Epidermal melanocyte (primary cell): ENCODE measurements at regions not wholly inside any gene's neighbourhood (a gene's known extent, or its start where the extent isn't known, plus 50 kb on each side); places are given as distances from the start of the nearest gene placed in this dataset.
"Not testable (repeated sequence)": the region's sequence is repeated elsewhere in the genome, so short reads cannot be mapped to it uniquely, and the experiment has no call there.

Experiments
- DNase-seq: peaks from one replicate; pipeline ENCODE4 v3.0.0; 2011; ENCODE audit warnings: low spot score; ENCODE audit not compliant: insufficient read length

DNA sequence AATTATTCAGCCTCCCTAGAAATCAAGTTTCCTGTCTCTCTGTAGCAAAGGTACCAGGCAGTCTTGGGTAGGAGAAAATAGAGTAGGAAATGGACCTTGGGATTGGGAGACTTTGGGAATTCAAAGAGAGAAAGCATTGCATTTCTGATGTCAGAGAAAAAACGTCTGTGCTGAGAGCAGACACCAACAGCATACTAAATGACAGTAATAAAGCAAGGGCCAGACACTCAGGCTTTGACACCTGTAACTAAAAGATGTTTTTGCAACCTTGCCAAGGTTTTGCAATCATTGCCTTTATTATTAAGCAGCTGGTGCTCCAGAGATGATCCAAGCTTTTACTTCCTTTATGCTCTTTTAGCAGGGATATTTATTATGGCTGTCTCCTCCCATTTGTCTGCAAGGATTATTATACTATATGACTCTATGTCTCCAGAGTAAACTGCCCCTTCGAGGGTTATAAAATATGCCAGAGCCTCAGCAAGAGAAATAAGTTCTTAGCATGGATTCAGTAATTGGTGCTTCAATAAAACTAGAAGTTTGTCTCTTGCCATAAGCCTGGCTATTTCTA lies 85.2 kb upstream of the GRAMD1B start:
- no peak for DNase-seq

DNA sequence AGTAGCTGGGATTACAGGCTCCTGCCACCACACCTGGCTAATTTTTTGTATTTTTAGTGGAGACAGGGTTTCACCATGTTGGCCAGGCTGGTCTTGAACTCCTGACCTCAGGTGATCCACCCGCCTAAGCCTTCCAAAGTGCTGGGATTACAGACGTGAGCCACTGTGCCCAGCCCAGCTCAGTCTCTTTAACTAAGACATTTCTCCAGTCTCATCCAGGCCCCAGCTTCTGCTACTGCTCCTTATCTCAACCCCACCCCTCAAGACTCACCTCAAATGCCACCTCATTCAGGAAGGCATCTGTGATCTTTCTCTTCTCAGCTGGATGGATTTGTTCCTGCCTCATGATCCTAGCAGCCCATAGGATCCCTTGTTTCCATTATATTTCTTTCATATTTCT lies 85.9 kb upstream of the GRAMD1B start:
- DNase-seq = not testable (repeated sequence)

DNA sequence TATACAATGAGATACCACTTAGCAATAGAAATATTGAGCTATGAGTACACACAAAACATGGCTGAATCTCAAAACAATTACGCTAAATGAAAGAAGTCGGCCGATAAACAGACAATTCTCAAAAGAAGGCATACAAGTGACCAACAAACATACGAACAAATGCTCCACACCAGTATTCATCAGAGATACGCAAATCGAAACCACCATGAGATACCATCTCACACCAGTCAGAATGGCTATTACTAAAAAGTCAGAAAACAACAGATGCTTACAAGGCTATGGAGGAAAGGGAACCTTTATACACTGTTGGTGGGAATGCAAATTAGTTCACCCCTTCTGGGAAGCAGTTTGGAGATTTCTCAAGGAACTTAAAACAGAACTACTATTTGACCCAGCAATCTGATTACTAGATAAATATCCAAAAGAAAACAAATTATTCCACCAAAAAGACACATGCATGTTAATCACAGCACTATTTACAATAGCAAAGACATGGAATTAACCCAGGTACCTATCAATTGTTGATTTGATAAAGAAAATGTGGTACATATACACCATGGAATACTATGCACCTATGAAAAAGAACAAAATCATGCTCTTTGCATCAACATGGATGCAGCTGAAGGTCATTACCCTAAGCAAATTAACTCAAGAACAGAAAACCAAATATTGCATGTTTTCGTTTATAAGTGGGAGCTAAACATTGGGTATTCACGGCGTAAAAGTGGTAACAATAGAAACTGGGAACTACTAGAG lies 90.9 kb upstream of the GRAMD1B start:
- no peak for DNase-seq

DNA sequence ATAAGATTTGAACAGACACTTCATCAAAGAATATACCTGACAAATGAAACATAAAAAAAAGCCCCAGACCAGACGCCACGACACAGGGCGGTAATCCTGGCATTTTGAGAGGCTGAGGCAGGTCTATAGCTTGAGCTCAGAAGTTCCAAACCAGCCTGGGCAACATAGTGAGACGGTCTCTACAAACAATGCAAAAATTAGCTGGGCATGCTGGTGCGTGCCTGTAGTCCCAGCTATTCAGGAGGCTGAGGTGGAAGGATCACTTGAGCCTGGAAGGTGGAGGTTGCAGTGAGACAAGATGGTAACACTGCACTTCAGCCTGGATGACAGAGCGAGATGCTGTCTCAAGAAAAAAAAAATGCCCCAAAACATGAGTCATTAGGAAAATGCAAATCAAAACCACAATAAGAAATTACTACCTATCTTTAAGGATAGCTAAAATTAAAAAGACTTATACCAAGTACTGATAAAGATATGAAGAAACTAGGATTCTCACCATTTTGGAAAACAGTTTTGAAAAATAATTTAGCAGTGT lies 91.7 kb upstream of the GRAMD1B start:
- no peak for DNase-seq

DNA sequence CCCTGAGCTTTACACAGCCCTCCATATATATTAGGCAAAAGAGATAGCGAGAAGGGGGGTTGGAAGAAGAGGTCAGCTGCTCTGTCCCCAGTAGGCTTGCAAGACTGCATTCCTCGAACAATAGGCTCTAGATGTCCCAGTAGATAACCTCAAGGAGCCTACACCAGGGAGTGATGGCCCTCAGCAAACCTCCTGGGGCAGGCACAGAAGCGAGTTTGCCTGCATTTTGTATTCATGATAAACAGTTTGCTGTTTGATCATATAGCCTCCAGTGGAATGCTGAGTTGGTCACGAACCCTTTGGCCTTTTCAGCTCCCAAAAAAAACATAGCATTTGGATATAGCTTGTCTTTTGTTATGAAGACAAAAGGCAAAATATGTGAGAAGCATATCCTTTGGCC lies 95.1 kb upstream of the GRAMD1B start:
- DNase-seq = no peak

DNA sequence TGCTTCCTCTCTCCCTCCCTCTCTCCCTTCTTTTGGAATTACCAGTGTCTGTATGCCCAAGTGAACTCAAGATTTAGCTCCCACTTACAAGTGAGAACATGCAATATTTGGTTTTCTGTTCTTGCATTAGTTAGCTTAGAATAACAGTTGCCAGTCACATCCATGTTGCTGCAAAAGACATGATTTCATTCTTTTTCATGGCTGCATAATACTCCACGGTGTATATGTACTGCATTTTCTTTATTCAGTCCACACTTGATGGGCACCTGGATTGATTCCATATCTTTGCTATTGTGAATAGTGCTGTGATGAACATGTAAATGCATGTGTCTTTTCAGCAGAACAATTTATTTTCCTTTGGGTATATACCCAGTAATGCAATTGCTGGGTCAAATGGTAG lies 97.5 kb upstream of the GRAMD1B start:
- not testable (repeated sequence) for DNase-seq

DNA sequence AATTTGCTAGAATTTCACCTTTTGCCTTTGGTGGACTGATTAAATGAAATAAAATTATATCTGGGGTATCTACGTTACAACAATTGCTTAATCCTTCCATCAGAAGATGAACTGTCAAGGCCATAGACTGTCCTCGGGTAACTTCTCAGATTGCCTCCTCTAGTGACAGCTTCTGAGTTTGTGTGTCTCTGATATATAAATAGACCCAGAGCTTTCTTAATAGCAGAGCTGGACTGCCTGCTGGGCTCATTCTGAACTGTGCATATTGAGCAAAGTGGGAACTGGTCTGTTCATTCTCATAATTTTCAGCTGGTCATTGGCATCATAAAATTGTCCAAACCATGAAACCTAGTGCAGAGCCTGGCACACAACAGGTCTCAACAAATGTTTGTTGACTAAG lies 99.1 kb upstream of the GRAMD1B start:
- DNase-seq = no peak

DNA sequence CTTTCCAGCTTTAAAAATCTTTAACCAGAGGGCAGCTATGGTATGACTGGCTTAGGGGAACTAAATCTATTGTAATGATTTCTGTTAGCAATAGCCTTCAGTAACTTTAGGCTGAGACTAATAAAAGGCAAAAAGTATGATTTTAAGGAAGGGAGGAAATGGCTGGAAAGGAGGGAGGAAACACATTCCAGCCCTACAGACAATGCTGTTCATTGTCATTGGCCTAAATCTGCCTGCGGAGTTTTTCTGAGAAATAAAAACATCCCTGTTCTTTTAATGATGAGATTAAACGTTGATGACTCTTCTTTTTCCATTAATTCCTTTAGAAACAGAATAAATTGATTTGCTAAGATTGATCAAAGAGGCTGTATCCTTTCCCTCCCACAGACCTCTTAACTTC lies 99.6 kb upstream of the GRAMD1B start:
- DNase-seq = peak; percentile 70

DNA sequence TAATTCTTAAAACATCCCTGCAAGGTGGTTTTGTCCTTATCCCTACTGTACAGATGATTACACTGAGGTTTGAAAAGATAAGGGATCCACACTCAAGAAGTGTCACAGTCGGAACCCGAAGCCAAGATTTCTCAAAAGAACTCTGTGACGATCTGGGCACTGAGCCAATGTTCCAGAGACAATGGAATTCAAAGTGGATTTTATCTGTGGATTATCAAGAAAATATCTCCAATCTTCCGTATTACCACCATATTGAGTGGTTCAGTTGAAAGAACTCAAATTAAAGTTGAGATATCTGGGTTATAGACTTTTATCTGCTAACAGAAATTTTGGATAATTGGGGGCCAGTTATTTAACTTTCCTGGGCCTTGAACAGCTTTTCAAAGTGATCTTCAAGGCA lies 100.0 kb upstream of the GRAMD1B start:
- DNase-seq = no peak

DNA sequence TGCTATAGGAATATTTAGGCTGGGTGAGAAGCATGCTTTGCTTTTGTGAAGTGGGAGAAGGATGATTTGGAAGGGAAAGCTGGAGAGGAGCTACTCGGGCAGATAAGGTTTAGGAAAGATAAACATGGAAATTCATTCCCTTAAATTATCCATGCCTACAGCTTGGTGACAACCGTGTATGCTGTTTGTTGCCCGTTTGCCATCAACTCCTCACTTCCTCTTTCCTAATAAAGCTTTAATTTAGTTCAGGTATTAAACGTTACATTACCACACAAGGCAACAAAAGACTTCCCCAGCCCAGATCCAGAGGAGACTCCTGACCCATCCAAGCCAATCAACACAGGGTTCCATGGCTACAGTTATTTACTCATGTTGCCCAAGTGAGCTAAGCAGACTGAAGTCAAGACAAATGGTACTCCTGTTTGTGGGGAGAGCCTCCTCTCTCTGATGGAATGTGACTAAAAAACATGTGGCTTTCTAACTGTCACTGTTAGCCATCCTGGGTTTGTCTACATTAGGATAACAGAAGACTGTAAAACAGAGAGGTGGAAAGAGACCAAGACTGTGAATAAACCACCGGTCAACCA lies 101.7 kb upstream of the GRAMD1B start:
- no peak for DNase-seq

DNA sequence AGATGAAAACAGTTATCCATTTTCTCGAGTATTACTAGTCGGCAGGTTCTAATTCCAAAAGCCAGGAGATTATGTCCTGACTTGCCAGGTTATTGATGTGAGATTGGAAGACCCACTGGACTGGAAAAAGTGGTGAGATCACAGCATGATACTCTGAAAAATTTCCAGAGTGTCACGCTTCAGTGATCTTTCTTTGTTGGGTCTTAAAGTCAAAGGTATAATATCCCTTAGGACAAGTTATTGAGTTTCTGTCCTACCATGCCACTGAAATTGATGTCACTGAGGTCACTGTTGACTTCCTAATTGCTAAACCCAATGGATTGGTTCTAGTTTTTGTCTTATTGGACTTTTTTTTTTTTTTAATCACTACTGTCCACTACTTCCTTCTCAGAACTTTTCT lies 104.5 kb upstream of the GRAMD1B start:
- DNase-seq = no peak

DNA sequence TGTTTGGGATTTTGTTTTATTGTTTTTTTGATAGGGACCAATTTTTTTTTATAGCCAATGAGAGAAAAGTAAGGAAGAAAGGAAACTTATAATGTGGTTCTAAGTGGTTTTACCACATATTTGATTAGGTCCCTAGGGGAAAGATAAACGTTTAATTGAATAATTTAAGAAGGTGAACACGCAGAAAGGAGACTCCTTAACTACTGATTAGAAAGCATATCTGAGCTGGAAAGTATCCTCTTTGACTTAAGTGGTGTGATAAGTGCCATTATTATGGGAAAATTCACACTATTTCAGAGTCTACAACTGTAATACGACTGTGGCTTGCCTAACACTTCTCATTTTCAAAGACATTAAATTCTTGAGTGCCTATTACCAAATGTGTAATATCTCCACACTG lies 106.5 kb upstream of the GRAMD1B start:
- no peak for DNase-seq

DNA sequence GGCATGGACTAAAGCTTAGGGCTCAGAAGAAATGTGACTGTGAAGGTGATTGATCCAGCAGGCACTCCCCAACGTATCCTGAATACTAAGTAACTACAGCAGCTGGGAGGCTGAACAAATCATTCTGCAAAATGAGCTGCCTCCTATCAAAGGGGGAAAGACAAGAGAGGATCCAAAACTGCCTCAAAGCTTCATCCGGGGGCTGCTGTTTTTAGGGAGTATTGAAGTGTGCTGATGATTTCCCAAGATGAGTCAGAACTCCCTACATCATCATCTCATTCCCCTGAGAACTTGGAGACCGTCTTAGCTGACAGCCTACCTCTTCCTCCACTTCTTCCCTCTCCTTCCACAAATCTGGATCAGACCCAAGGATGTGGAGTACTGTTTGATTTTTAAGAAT lies 108.4 kb upstream of the GRAMD1B start:
- no peak for DNase-seq

DNA sequence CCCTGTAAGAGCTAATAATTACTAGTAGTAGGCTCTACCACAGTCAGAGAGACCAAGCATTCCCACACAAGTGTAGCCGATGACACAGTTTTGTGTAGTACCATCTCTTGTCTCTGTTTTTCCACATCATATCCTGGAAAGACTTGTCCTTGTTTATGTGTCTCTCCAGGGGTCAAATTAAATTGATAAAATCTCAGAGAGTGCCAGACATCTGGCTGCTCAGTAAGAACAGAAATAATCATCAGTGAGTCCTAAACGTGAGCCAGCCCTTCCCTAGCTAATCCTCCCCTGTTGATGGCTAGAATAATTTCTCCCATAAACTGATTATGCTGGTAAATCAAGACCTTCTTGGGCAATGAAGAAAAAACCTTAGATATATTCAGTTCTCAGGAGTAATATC lies 111.4 kb upstream of the GRAMD1B start:
- no peak for DNase-seq

DNA sequence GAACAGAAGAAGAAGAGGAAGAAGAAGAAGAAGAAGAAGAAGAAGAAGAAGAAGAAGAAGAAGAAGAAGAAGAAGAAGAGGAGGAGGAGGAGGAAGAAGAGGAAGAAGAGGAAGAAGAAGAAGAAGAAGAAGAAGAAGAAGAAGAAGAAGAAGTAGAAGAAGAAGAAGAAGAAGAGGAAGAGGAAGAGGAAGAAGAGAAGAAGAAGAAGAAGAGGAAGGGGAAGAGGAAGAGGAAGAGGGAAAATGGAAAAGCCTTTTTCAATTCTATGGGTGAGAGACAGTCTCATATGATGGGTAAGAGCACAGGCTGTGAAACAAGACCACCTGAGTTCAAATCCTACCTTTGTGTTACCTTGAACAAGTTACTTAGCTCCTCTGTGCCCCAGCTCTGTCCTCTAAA lies 111.9 kb upstream of the GRAMD1B start:
- not testable (repeated sequence) for DNase-seq

DNA sequence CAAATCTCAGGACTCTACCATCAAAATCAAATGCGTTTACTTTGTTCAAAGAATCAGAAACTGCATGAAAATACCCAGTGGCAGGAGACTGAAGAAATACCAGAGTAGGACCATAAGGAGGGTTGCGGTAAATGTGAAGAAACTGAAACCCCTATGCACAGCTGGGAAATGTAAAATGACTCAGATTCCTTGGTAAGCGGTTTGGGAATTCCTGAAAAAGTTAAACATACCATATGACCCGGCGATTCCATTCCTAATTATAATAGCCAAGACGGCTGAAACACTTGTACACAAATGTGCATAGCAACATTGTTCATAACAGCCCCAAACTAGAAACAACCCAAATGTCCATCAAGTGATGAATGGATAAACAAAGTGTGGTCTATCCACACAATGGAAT lies 114.1 kb upstream of the GRAMD1B start:
- DNase-seq = no peak

DNA sequence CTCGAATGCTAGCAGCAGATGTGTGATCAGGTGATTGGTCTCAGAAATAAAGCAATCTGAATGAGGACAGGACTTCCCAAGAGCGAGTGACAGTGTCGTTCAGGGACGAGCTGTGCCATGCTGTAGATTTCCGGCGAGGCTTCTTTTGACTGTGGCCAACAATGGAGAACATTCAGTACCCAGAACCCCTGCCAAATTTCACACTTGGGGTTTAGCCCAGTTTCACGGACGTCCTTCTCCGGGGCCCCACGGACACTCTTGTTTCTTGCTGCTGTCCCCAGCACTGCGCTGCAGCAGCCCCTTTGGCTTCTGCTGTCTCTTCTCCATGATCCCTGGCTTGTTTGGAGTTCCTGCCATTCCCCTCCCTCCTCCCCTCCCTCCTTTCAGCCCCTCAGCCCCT lies 115.1 kb upstream of the GRAMD1B start:
- no peak for DNase-seq

DNA sequence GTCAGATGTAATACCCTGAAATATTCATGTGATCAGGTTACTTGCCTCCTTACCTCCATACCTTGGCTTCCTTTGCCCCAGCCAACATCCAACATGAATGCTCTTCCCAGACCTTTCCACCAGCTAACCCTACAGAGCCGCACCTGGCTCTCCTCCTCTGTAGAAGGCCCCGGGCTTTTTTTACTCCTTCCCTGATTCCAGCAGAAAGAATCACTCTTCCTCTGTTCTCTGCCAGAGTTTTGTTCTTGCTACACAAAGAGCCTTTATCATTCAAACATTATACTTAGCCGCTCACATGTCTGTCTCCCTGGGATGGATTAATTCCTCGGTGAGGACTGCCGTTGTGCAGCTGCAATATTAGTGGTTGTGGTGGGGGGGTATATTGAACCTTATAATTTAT lies 116.8 kb upstream of the GRAMD1B start:
- no peak for DNase-seq

DNA sequence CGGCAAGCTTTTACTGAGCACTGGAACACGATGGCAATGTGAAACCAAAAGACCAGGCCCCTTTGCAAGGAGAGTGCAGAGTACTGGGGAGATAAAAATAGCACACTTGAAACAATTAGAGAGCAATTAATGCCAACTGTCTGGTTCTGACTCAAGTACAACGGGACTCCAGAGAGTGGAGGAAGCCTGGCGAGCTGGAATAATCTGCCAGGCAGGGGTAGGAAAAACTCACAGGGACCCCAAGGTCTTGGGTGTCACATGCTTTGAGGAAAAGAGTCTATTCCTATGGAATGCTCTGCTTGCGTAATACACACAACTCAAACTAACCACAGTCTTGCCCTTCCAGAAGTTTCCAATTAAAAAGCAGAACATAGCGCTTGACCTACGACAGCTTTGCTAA lies 113.0 kb upstream of the CLMP start:
- peak; percentile 54 for DNase-seq

DNA sequence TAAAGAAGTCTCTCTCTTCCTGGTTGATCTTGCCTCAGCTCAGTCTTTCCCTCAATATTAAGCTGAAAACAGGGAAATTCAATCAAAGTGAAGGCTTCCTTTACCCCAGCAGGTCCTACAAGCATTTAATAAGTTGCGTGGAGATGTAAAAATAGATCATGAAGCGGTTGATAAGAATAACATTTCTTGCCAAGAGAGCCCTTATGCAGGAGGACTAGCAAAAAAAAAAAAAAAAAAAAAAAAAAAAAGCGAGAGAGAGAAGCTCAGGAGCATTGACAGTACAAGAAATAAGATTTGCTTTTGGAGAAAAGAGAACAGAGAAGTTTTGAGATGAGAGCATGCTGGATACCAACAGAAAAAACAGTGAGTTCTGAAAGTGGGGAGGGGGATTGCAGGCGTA lies 112.2 kb upstream of the CLMP start:
- no peak for DNase-seq

DNA sequence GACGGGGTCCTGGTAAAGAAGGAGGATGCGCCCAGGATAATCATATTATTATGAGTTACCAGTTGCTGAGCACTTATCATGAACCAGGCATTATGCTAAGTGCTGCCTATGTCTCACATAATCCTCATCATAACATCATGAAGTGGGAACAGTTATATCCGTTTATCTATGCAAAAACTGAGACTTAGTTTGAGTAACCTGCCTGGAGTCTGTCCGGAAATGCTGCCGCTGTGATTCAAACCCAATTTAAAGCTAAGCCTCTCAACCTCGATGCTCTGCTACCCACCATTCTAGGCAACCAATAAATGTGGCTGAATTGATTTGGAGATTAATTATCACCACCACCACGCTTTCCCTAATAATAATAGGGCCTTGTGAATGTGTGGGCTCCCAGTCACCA lies 111.5 kb upstream of the CLMP start:
- no peak for DNase-seq

DNA sequence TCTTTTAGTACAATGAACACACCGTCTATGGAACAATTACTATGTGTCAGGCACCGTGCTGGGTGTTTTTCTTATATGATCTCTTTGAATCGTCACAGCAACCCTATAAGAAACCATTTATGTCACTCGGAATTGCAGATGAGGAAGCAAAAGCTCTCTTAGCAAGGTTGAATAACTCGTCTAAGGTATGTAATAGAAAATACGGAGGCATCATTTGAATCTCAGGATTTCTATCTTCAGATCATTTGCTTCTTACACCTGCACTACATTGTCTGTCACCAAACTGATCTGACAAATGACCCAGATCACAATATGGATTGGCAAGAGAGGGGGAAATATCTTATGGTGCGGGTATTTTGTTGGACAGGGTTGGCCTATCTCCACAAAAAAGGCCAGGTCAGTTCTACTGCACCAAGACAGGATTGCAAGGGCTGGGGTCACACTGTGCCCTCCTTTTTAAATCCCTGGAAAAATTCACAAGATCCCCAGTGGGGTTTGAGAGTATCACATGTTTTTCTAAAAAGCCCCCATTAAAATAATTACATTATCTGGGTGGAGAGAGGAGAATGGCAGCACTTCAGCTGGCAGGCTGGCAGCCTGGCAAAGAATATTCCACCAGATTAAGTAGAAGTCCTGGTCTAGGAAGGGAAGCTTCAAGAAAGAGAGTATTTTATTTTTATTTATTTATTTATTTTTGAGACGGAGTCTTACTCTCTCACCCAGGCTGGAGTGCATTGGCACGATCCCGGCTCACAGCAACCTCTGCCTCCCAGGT lies 110.7 kb upstream of the CLMP start:
- DNase-seq = no peak
